WERI-Rb-1 (cell line): ENCODE measurements at regions not wholly inside any gene's neighbourhood (a gene's known extent, or its start where the extent isn't known, plus 50 kb on each side); places are given as distances from the start of the nearest gene placed in this dataset.

Experiments
- DNase-seq: peaks from one replicate; pipeline ENCODE4 v3.0.0-alpha.2; 2020
- H3K27ac ChIP-seq: fragments of 250-450 bp; sonication (Bioruptor Pico); 2 replicates; pipeline ENCODE4 v1.5.1; 2020; ENCODE audit warnings: mild to moderate bottlenecking, moderate library complexity
- H3K27me3 ChIP-seq: fragments of 250-450 bp; sonication (Bioruptor Pico); 2 replicates; pipeline ENCODE4 v1.5.1; 2021; ENCODE audit warnings: mild to moderate bottlenecking, low read depth, moderate library complexity; ENCODE audit not compliant: insufficient read depth, severe bottlenecking
- H3K36me3 ChIP-seq: fragments of 250-450 bp; sonication (Bioruptor Pico); 2 replicates; pipeline ENCODE4 v1.5.1; 2020; ENCODE audit warnings: mild to moderate bottlenecking, moderate library complexity
- H3K4me3 ChIP-seq: 2 replicates; pipeline ENCODE4 v1.5.1; 2011; ENCODE audit warnings: low read depth, mild to moderate bottlenecking, control low read depth, low read length
- H3K9me3 ChIP-seq: fragments of 250-450 bp; sonication (Bioruptor Pico); 2 replicates; pipeline ENCODE4 v1.5.1; 2021; ENCODE audit warnings: mild to moderate bottlenecking, moderate library complexity; ENCODE audit not compliant: severe bottlenecking
- CTCF ChIP-seq: IDR thresholded peaks from 2 replicates; pipeline ENCODE4 v1.5.1; 2011; ENCODE audit warnings: low read depth, mild to moderate bottlenecking, control low read depth, inconsistent platforms, low read length

- Histone ChIP-seq H3K9me3 (no peaks in the 10 kb centered on the region), H3K4me3 (no peak overlapping the region), H3K27ac (no peak overlapping the region), H3K36me3 (no peaks in the 10 kb centered on the region), H3K27me3 (no peaks in the 10 kb centered on the region)
- TF ChIP-seq CTCF = no peak
- no peak for DNase-seq
Observed at GRCh38 chr2:128778843-128779242, 460.2 kb upstream of the HS6ST1 start.

GRCh38 chr2:128779301-128780095 is 460.8 kb upstream of the HS6ST1 start:
- Histone ChIP-seq H3K4me3 (no peak overlapping the region), H3K36me3 (no peaks in the 10 kb centered on the region), H3K27ac (no peak overlapping the region), H3K9me3 (no peaks in the 10 kb centered on the region), H3K27me3 (no peaks in the 10 kb centered on the region)
- TF ChIP-seq CTCF = no peak
- no peak for DNase-seq

- H3K36me3 ChIP-seq = no peaks in the 10 kb centered on the region
- no peak overlapping the region for H3K27ac ChIP-seq
- TF ChIP-seq CTCF = no peak
- H3K27me3 ChIP-seq = no peaks in the 10 kb centered on the region
- no peak for DNase-seq
- no peak overlapping the region for H3K4me3 ChIP-seq
- H3K9me3 ChIP-seq = no peaks in the 10 kb centered on the region
Observed at GRCh38 chr2:128780434-128781080, 461.9 kb upstream of the HS6ST1 start.

- Histone ChIP-seq H3K36me3 (no peaks in the 10 kb centered on the region), H3K27ac (no peak overlapping the region), H3K4me3 (no peak overlapping the region), H3K9me3 (no peaks in the 10 kb centered on the region), H3K27me3 (no peaks in the 10 kb centered on the region)
- no peak for TF ChIP-seq CTCF
- no peak for DNase-seq
Observed at GRCh38 chr2:128781166-128781565, 462.5 kb upstream of the HS6ST1 start.

- Histone ChIP-seq H3K27me3 (no peaks in the 10 kb centered on the region), H3K4me3 (no peak overlapping the region), H3K9me3 (no peaks in the 10 kb centered on the region), H3K36me3 (no peaks in the 10 kb centered on the region), H3K27ac (no peak overlapping the region)
- DNase-seq = no peak
- TF ChIP-seq CTCF = no peak
Observed at GRCh38 chr2:128781585-128782385, 463.1 kb upstream of the HS6ST1 start.
